IPS-18c (cell line): ENCODE measurements at regions not wholly inside any gene's neighbourhood (a gene's known extent, or its start where the extent isn't known, plus 50 kb on each side); places are given as distances from the start of the nearest gene placed in this dataset.

Experiments
- H3K4me3 ChIP-seq: 2 replicates; pipeline ENCODE4 v1.7.0; 2013; ENCODE audit warnings: low read depth, mild to moderate bottlenecking, low read length, moderate library complexity; ENCODE audit not compliant: insufficient read depth
- H3K9me3 ChIP-seq: one replicate; pipeline ENCODE4 v1.6.1; 2013; ENCODE audit warnings: mild to moderate bottlenecking, low read length, moderate library complexity; ENCODE audit not compliant: control insufficient read depth, insufficient read depth

- no peaks in the 10 kb centered on the region for H3K9me3 ChIP-seq
- no peak overlapping the region for H3K4me3 ChIP-seq
These were observed 360.0 kb downstream of the BRINP1 start for GRCh38 chr9:119009249-119009648.

GRCh38 chr9:119020284-119020683 is 349.0 kb downstream of the BRINP1 start:
- Histone ChIP-seq H3K4me3 (no peak overlapping the region), H3K9me3 (no peaks in the 10 kb centered on the region)

DNA sequence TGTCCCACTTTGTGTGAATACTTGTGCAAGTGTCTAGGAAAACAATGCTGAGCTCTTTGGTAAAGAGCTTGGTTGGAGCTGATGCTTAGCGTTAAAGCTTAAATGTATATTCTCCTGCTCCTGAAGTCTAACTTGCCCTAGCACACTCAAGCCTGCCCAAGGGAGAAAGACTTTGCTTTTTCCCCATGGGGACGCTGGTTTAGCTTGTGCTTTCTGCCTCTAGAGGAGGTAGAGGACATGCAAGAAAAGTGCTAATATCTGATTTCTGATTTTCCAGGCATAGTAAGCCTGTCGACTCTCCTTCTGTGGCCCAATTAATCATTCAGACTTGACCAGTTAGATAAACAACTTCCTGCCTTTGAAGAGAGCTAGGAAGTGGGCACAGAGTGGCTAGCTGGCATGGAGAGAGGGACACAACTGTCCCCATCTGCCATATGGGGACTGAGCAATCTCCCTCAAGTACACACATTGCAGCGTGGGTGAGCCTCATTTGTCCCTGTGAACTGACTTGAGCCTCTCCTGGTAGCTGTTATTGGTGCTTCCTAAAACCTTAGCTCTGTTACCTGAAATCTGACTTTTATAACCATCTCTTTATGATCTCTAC is 348.4 kb downstream of the BRINP1 start:
- Histone ChIP-seq H3K9me3 (no peaks in the 10 kb centered on the region), H3K4me3 (no peak overlapping the region)

- no peak overlapping the region for H3K4me3 ChIP-seq
- no peaks in the 10 kb centered on the region for H3K9me3 ChIP-seq
These were observed 343.1 kb downstream of the BRINP1 start for GRCh38 chr9:119026120-119026519.

DNA sequence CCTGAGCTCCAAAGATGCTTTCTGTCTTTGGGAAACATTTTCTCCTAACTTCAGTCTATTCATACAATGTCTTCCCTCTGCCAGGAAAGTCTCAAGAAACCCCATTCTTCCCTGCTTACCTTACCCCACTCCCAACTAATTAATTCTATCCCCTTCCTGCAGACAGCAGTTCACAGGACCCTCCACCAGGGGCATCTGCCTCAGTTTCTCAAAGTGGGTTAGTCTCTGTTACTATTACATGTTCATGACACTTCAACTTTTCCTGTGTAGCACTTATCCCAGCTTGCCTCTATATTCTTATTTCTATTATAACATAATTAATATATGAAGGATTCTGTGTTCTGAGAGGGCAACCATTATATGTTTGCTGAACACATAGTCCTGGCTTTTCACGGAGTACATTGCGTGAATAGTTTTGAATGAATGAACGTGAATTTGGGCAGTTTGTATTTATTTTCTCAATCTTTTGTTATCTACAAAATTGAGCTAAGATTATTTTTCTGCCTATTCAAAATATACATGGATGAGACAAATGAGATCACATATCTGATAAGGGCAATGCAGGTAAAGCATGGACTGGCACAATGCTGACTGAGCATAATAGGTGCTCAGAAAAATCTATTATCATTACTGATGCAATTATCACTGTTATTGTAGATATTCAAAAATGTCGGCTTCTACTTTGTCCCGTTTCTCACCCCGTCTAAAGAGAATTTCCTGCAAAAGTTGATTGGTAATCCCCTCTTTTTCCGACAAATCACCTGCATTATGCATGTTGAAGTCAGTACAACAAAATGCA is 341.1 kb downstream of the BRINP1 start:
- Histone ChIP-seq H3K9me3 (no peaks in the 10 kb centered on the region), H3K4me3 (no peak overlapping the region)

DNA sequence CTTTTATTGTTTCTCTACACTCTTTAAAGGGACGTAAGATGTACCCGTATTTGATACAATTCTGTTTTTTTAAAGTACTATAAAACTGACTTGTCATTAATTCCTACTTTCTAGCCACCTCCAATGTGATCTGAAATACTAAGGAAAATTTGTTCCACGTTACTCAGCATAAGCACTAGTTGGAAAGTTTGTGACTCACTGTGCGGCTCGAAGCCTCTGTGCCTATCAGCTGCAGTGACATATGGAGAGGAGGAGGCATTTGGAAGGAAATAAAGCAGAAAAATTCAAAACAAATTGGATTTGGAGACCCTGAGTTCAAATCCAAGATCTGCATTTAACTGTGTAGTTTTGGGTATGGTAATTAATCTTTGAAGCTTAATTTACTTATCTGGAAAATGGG is 339.3 kb downstream of the BRINP1 start:
- Histone ChIP-seq H3K4me3 (no peak overlapping the region), H3K9me3 (no peaks in the 10 kb centered on the region)

DNA sequence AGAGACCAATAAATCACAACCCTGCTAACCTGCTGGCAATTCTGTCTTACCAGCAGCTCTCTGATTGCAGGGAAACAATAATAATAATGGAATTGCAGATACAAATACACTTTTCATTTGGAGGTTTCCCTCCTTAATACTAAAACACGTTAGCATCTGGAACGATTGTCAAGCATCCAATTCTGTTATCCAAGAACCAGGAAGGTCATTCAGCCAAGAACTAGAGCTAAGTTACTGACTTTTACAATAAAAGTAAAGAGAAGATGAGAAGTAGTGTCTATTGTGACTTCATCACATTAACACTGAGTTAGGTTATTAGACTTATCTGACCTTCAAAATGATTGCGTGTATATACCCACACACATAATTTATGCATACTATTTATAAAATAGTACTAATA is 335.6 kb downstream of the BRINP1 start:
- Histone ChIP-seq H3K9me3 (no peaks in the 10 kb centered on the region), H3K4me3 (no peak overlapping the region)

- H3K4me3 ChIP-seq = no peak overlapping the region
- no peaks in the 10 kb centered on the region for H3K9me3 ChIP-seq
These were observed 332.3 kb downstream of the BRINP1 start for GRCh38 chr9:119036969-119037368.

- no peaks in the 10 kb centered on the region for H3K9me3 ChIP-seq
- no peak overlapping the region for H3K4me3 ChIP-seq
These were observed 325.2 kb downstream of the BRINP1 start for GRCh38 chr9:119043996-119044395.

GRCh38 chr9:119044806-119045205 is 324.4 kb downstream of the BRINP1 start:
- Histone ChIP-seq H3K4me3 (no peak overlapping the region), H3K9me3 (no peaks in the 10 kb centered on the region)

GRCh38 chr9:119047513-119048307 is 321.5 kb downstream of the BRINP1 start:
- Histone ChIP-seq H3K9me3 (no peaks in the 10 kb centered on the region), H3K4me3 (no peak overlapping the region)

DNA sequence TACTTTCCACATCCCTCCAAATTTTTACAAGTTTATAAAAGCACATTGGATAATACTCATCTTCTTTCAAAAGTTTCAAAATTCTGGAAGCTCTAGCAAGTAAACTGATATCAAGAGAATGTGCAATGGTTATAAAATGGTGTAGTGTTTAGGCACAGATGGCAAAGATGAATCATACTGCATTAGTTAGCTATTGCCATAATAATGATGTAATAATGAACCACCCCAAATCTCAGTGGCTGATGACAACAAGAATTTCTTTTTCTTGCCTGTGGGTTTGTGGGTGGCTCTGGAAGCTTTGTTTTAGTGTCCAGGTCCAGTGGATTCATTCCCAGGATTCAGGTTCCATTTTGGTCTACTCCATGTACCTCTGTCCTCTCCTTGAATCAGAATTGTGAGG is 319.0 kb downstream of the BRINP1 start:
- Histone ChIP-seq H3K4me3 (no peak overlapping the region), H3K9me3 (no peaks in the 10 kb centered on the region)

- H3K4me3 ChIP-seq = no peak overlapping the region
- H3K9me3 ChIP-seq = no peaks in the 10 kb centered on the region
These were observed 316.8 kb downstream of the BRINP1 start for GRCh38 chr9:119052339-119053030.

- Histone ChIP-seq H3K9me3 (no peaks in the 10 kb centered on the region), H3K4me3 (no peak overlapping the region)
These were observed 316.2 kb downstream of the BRINP1 start for GRCh38 chr9:119053070-119053469.

GRCh38 chr9:119060629-119061385 is 308.4 kb downstream of the BRINP1 start:
- Histone ChIP-seq H3K4me3 (no peak overlapping the region), H3K9me3 (no peaks in the 10 kb centered on the region)

DNA sequence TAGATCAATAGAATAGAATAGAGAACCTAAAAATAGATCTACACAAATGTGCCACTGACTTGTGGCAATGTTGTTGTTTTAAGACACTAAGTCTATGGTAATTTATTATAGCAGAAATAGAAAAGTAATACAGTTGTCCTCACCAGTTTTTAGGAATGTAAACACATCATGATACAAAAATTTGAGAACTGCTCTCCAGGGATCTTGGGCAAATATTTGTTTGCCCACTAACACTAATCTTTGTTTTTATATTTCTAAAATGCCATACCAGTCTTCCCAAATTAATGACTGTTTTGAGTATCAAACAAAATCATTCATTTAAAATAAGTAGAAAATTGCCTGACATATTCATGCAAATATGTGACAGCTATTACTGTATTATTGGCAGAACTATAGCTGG is 297.6 kb downstream of the BRINP1 start:
- Histone ChIP-seq H3K9me3 (no peaks in the 10 kb centered on the region), H3K4me3 (no peak overlapping the region)

- H3K4me3 ChIP-seq = no peak overlapping the region
- no peaks in the 10 kb centered on the region for H3K9me3 ChIP-seq
These were observed 295.2 kb downstream of the BRINP1 start for GRCh38 chr9:119074017-119074416.
